SK-N-SH treated with all-trans-retinoic acid at 6 μM for 48 hours (cell line): ENCODE measurements at regions not wholly inside any gene's neighbourhood (a gene's known extent, or its start where the extent isn't known, plus 50 kb on each side); places are given as distances from the start of the nearest gene placed in this dataset.

ENCODE experiments used
- CSDC2 ChIP-seq: fragments of 250-450 bp; sonication (Bioruptor Pico); IDR thresholded peaks from 2 replicates; pipeline ENCODE4 v1.5.0; 2020; ENCODE audit warnings: mild to moderate bottlenecking, moderate library complexity
- ESRRG ChIP-seq: fragments of 250-450 bp; sonication (Bioruptor Pico); IDR thresholded peaks from 2 replicates; pipeline ENCODE4 v1.6.1; 2021; ENCODE audit warnings: mild to moderate bottlenecking
- PATZ1 ChIP-seq: fragments of 250-450 bp; sonication (Bioruptor Pico); IDR thresholded peaks from 2 replicates; pipeline ENCODE4 v1.8.0; 2020; ENCODE audit warnings: mild to moderate bottlenecking, moderate library complexity, borderline replicate concordance
- POU6F1 ChIP-seq: fragments of 250-450 bp; sonication (Bioruptor Pico); IDR thresholded peaks from 2 replicates; pipeline ENCODE4 v1.8.0; 2021; ENCODE audit warnings: low read depth, mild to moderate bottlenecking, moderate library complexity, borderline replicate concordance
- SNAI2 ChIP-seq: fragments of 250-450 bp; sonication (Bioruptor Pico); IDR thresholded peaks from 2 replicates; pipeline ENCODE4 v1.5.0; 2020; ENCODE audit warnings: mild to moderate bottlenecking, moderate library complexity
- ZC3H10 ChIP-seq: fragments of 250-450 bp; sonication (Bioruptor Pico); IDR thresholded peaks from 2 replicates; pipeline ENCODE4 v1.5.1; 2021; ENCODE audit warnings: mild to moderate bottlenecking, moderate library complexity
- ZFP30 ChIP-seq: fragments of 450-650 bp; formaldehyde crosslinking; IDR thresholded peaks from 2 replicates; pipeline ENCODE4 v1.5.0; 2022; ENCODE audit warnings: mild to moderate bottlenecking, moderate library complexity
- ZNF70 ChIP-seq: fragments of 450-650 bp; formaldehyde crosslinking; IDR thresholded peaks from 2 replicates; pipeline ENCODE4 v1.5.0; 2020; ENCODE audit warnings: mild to moderate bottlenecking, moderate library complexity

- TF ChIP-seq SNAI2 (CRISPR knock-in tag) (no peak), ZC3H10 (CRISPR knock-in tag) (no peak), ZNF70 (CRISPR knock-in tag) (no peak), POU6F1 (CRISPR knock-in tag) (no peak), ESRRG (CRISPR knock-in tag) (no peak), CSDC2 (no peak), ZFP30 (CRISPR knock-in tag) (no peak), PATZ1 (no peak)
Observed at GRCh38 chr16:64869781-64870180, 252.1 kb downstream of the CDH11 start.
